Glomerular visceral epithelial cell (primary cell): ENCODE measurements at regions not wholly inside any gene's neighbourhood (a gene's known extent, or its start where the extent isn't known, plus 50 kb on each side); places are given as distances from the start of the nearest gene placed in this dataset.
"Not testable (repeated sequence)": the region's sequence is repeated elsewhere in the genome, so short reads cannot be mapped to it uniquely, and the experiment has no call there.

Source experiments
- DNase-seq: peaks from one replicate; pipeline ENCODE4 v3.0.0-alpha.2; 2016; ENCODE audit errors: extremely low spot score

GRCh38 chr5:38678697-38679096 lies 122.3 kb upstream of the LIFR start:
- not testable (repeated sequence) for DNase-seq

- DNase-seq: no peak
These were observed 123.8 kb upstream of the LIFR start for GRCh38 chr5:38680094-38680825.

GRCh38 chr5:38681029-38681706 lies 124.7 kb upstream of the LIFR start:
- no peak for DNase-seq

- DNase-seq: no peak
These were observed 125.5 kb upstream of the LIFR start for GRCh38 chr5:38681966-38682365.

- DNase-seq: no peak
These were observed 130.2 kb upstream of the LIFR start for GRCh38 chr5:38686658-38687057.

GRCh38 chr5:38692346-38692745 lies 135.9 kb upstream of the LIFR start:
- no peak for DNase-seq

- no peak for DNase-seq
These were observed 136.5 kb upstream of the LIFR start for GRCh38 chr5:38692781-38693527.

GRCh38 chr5:38695021-38695958 lies 138.8 kb upstream of the LIFR start:
- no peak for DNase-seq

GRCh38 chr5:38697013-38697412 lies 140.6 kb upstream of the LIFR start:
- DNase-seq: no peak

- DNase-seq: not testable (repeated sequence)
These were observed 140.3 kb upstream of the OSMR start for GRCh38 chr5:38705529-38705928.

- DNase-seq: no peak
These were observed 139.4 kb upstream of the OSMR start for GRCh38 chr5:38706376-38706775.

- DNase-seq: no peak
These were observed 138.2 kb upstream of the OSMR start for GRCh38 chr5:38707352-38708210.

GRCh38 chr5:38709678-38710306 lies 136.0 kb upstream of the OSMR start:
- no peak for DNase-seq

- no peak for DNase-seq
These were observed 135.2 kb upstream of the OSMR start for GRCh38 chr5:38710627-38711026.

GRCh38 chr5:38712391-38712790 lies 133.4 kb upstream of the OSMR start:
- DNase-seq: no peak

GRCh38 chr5:38714240-38714639 lies 131.6 kb upstream of the OSMR start:
- no peak for DNase-seq

- DNase-seq: no peak
These were observed 131.0 kb upstream of the OSMR start for GRCh38 chr5:38714703-38715355.

GRCh38 chr5:38715696-38716095 lies 130.1 kb upstream of the OSMR start:
- DNase-seq: peak; percentile 29

- no peak for DNase-seq
These were observed 129.3 kb upstream of the OSMR start for GRCh38 chr5:38716516-38716915.
